Nucleus accumbens (tissue), 56 donors: ENCODE measurements at regions not wholly inside any gene's neighbourhood (a gene's known extent, or its start where the extent isn't known, plus 50 kb on each side); places are given as distances from the start of the nearest gene placed in this dataset.
"Not testable (repeated sequence)": the region's sequence is repeated elsewhere in the genome, so short reads cannot be mapped to it uniquely, and the experiment has no call there.

Source experiments
- DNase-seq, 56 donors: peaks; one replicate each; lab custom pipeline; 2025; lab: John Stamatoyannopoulos, UW

DNA sequence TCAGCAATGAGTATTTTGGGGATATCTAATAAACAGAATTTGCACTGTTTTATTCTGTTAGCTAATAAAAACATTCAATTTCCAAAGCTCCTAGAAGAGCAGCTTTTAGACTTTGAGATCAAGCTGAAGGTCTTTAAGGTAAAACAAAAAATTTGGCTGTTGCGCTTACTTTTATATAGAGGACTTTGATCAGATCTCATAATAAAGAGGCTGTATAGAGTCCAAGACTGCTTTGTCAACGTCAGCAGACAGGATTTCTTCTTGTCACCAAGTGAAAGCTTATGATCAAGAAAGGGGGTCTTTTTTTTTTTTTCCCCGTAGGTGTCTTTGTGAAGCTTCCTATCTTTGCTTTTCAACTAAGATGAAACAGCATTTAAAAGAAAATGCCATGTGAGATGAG lies 556.5 kb upstream of the SLC35B3 start:
- DNase-seq: no peak

DNA sequence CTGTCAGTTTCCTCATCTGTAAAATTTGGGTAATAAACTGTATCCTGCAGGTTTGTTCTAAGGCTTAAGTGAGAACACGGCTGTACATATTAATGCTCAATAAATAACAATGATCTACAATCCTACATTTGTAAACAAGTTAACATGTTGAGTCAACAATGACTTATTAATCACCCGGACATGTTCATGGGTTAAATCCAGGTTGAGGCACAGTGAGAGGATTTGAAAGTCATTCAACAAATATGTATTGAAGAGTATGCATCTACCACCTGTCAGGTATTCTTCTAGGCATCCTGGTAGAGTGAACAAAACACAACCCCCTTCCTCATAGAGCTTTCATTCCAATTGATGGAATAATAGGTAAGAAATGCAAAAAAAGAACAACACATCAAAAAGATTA lies 554.7 kb upstream of the SLC35B3 start:
- DNase-seq: no peak

DNA sequence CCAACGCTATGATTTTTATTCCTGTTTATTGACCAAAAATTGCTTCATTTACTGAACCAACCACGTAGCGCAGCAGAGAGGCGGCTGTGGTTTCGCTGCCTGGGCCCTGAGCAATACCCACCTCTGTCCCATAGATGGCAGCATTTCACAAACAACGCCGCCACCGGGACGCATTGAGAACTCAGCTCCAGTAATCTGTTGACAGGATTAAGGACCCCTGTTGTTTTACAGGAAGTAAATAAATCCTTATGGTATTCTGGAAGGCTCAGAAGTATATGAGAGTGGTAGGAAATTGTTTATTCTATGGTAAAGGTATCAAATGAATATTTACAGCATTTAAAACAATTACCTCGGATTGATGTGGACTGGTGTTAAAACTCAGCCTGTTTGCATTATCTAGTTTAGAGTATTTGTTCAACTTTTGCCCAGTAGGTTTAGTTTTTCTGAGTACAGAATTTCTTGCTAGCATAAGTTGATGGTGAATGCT lies 547.9 kb upstream of the SLC35B3 start:
- peak in 51 of 56 donors; percentile 0 to 73 (median 25) for DNase-seq

DNA sequence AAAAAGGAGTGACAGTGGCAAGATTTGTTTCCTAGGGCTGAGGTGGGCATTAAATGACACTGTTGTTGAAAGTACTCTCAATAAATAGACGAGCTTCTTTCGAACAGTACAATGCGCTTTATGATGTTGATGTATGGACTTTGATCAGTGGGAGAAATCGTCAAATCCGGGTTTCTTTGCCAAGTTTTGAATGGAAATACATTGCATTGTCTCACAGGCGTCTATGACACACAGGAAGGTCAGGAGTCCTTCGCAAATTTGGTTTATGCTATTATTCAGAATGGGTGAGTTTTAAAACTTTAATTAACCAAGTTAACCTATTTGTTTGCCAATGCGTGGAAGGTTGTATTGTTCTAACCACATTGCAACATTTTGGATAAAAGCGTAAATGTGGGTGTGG lies 547.3 kb upstream of the SLC35B3 start:
- DNase-seq: no peak

DNA sequence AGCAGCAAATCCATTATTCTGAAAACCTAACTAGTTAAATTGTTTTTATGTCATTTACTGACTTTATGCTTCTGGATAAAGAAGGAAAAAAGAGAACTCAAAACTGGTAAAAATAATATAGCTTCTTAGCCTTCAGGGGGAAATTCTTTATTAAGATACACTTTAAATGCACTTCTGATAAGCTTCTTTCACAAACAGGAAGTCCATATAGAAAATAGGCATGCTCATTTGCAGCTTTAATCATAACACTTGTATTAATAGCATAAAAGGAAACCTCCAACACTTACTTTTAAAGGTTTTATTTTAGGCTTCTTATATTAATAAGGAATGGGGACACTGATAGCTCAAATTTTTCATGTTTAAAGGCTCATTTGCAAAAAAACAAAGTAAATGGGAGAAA lies 538.0 kb upstream of the SLC35B3 start:
- no peak for DNase-seq

DNA sequence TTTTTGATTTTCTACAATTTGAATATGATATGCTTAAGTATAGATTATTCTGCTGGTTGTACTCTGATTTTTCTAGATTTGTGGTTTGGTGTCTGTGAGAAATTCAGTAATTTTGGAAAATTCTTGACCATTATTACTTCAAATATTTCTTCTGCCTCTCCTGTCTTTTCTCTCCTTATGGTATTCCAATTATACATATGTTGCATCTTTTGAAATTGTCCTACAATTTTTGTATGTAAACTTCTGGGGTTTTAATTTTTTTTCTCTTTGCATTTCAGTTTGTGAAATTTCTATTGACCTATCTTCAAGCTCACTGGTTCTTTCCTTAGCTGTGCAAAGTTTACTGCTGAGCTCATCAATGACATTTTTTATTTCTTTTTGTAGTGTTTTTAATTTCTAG lies 534.4 kb upstream of the SLC35B3 start:
- no peak for DNase-seq

DNA sequence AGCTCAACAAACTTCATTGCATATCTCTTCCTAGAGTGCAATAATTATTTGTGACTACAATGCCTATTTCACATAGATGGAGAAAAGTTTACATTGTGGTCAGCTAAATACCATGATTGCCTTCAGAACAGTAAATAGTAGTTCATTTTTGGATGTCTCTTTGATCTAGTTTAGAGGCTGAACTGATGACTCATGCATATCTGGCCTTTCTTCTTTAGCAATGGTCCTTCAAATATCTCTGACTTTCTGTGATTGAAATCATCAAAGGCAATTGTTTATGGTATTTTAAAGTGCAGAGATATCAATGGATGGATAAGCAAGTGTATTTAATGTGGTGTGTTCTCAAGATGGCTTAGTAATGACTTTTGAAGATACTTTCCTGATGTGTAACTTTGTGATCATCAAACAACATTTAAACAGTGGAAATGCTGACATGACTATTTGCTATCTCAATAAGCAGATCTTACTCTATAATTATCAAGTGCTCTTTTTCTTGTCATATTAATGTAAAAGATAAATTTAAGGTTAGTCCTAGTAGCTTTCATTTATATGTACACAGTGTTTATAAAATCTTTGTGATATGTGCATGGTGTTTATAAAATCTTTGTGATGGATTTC lies 523.7 kb upstream of the SLC35B3 start:
- no peak for DNase-seq

DNA sequence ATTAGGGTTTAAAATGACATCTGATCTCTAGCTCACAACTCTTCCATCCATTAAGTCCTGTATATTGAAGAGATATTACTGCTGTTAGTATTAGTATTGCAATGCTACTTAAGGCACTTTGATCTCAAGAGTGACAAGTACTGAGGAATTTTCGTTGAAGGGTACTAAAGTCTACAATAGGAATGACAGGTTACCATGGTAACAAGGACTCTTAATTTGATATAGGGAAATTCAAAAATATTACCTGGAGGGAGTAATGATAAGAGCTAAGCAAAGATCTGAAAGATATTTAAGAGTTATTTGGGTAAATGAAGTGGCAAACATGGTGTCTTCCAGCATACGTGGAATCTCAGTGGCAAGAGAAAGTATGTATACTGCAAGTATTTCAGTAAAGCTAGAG lies 518.0 kb upstream of the SLC35B3 start:
- DNase-seq: no peak

DNA sequence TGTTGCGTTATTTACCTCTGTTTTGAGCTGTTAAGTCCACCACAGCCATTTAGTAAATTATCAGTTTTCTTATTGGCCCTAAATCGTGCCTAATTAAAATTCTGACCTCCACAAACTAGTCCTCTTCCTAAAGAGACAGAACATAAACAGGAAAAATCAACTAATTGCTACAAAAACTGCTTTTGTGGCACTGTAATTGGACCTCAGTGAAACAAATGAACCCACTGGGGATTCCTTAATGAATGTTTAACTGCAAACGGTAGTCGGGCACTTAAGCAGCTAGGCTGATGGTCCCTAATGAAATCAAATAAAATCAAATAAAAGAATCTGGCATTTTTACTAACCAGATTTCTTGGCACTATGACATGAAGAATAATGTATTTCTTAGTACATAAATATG lies 513.4 kb upstream of the SLC35B3 start:
- no peak for DNase-seq

DNA sequence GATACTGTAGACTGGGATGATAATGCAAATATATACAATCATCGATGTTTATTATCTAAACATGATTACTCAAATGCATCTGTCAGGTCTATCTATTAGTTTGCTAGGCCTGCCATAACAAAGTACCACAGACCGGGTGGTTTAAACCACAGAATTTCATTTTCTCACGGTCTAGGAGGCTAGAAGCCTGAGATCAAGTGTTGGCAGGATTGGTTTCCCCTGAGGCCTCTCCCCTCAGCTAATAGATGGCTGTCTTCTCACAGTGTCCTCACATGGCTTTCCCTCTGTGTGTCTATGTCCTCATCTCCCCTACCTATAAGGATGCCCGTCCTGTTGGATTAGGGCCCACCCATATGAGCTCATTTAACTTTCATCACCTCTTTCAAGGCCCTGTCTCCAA lies 512.6 kb upstream of the SLC35B3 start:
- DNase-seq: no peak

DNA sequence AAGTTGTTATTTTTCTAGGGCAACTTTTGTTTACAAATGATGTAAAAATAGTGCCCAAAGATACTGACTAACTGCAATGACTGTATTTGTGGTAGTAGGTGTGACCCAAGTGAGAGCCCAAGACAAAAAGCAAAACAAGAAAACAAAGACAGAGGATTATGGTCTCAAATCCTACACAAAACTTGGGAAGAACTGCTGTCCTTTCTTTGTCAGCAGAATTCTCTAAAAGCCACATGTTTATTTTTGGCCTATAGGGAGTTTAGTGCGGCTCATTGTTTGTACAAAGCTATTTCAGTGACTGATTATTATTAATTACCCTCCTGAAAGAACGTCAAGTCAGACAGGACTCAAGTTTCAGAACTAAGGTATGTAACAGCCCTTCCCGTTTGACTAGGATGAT lies 509.2 kb upstream of the SLC35B3 start:
- DNase-seq: no peak

DNA sequence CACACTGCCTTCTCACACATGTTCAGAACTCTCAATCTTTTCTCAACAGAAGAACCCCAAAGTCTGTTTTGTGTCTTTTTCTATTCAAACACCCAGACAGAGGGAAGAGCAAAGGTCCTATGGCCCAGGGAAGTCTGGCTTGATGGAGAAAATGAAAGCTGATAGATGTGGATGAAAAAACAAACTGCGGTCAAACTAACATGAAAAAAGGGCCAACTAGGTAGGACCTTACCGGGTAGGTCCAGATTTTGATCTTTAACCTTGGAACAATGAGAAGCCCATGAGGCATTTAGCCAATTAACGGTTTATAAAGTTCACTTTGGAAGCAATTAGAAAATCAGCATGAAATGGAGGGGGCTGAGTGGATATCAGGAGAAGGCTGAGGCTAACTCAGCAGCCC lies 507.7 kb upstream of the SLC35B3 start:
- DNase-seq: no peak

DNA sequence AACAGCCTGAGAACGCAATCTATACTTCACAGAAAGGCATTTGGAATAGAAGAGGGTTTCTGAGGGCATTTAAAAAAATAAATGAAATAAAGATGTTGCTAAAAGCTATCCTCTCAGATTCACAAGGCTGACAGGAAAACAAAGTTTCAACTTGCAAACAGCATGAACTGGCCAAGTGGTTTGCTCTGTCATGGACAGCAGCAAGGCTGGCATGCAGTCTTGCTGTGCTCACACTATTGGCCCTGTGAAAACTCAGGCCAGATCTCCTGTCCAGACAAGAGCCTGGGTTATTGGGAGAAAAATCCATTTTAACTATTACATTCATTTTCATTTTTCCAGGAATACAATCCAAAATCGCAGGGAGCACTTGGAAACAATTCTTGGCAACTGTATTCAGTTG lies 506.2 kb upstream of the SLC35B3 start:
- no peak for DNase-seq

DNA sequence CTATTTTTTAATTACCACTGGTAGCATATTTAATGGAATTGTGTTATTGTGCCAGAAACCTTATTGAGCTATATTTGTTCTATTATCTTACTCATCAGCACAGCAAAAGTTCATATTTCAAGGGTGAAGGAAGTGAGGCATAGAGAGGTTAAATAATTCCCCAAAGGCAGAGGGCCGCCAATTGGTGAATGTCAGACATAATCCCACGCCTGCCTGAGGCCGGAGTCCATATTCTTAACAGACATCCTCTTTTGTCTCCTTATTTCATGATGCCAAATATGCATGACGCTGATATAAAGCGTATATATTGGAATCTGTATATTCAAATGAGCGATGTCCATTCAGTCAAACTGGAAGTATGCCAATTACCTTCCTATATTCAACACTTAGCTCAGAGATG lies 505.0 kb upstream of the SLC35B3 start:
- no peak for DNase-seq

DNA sequence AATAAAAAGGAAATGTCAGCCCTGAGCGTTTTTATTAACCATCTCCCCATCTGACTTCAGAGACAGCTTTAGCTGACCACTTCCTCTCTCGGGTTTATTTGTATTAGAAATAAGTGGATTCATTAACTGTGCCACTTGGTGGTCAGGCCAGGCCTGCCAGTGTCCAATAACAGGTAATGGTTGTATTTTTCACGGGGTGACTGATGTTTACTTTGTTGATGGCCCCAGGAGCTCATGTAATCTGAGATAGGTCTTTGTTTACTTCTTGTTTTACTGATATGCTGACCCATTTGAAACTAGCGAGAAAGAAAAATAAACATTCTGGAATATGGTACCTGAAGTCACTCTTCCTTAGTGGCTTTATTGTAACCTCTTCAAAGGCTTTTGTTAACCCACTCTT lies 504.3 kb upstream of the SLC35B3 start:
- DNase-seq: no peak

DNA sequence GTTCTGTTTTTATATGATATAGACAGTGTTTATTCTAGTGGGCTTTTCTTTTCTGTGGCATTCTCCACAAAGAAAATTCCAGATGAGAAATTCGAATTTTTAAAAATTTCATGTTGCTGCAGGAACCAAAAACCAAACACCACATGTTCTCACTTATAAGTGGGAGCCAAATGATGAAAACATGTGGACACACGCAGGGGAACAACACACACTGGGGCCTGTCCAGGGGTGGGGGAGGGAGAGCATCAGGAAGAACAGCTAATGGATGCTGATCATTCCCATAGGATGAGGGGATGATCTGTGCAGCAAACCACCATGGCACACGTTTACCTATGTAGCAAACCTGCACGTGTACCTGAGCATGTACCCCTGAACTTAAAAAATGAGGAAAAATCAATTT lies 499.0 kb upstream of the SLC35B3 start:
- no peak for DNase-seq

DNA sequence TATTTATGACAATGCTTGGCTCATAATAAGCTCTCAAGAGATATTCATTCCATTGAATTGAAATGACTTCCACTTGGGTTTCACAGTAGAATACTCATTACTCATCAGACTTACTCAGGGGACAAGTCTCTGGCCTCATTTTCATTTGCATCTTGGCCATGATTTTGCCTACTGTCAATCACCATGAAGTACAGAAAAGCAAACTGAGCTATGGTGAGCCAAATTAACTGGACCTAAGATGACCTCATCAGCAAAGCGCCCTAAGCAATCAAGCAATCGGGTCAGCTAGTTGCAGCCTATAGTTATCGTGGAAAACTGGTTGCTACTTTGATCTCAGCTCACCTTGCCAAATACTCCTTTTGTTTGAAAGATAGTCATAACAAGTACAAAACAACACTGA lies 494.7 kb upstream of the SLC35B3 start:
- DNase-seq: no peak

DNA sequence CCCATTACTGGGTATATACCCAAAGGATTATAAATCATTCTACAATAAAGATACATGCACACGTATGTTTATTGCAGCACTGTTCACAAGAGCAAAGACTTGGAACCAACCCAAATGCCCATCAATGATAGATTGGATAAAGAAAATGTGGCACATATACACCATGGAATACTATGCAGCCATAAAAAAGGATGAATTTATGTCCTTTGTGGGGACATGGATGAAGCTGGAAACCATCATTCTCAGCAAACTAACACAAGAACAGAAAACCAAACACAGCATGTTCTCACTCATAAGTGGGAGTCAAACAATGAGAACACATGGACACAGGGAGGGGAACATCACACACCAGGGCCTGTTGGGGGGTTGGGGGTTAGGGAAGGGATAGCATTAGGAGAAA lies 484.9 kb upstream of the SLC35B3 start:
- DNase-seq: not testable (repeated sequence)

DNA sequence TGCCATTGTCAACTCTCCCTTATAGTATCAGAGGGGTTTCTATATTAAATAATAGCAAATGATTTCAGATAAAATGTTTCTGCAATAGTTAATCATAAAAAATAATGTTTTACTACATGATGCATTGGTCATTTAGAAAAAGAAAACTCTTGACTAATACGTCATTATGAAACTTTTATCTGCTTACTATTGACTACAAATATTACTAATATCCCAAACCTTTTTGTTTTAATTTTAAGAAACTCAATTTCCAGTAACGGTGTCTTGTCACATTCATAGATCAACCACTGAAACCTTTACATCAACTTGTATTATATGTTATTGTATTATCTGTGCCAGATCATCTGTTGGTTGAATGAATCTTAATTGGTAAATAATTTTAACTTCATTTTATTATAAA lies 482.9 kb upstream of the SLC35B3 start:
- no peak for DNase-seq

DNA sequence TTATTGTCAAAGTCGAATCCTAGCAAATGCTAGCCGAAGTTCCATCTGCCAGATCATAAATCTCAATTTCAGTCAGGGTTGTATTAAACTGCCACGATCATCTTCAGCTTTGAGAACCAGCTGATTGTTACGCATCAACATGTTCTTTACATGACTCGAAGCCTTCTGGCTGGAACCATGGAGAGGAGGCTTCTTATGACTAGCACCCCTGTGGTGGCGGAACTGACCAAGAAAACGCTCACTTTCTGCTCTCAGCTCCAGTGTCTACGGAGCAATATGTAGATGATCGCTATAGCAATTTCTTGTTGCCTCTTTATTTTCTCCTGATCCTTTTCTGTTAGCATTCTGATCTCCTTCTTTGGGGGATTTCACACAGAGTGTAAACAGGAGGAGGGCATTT lies 479.4 kb upstream of the SLC35B3 start:
- DNase-seq: no peak

DNA sequence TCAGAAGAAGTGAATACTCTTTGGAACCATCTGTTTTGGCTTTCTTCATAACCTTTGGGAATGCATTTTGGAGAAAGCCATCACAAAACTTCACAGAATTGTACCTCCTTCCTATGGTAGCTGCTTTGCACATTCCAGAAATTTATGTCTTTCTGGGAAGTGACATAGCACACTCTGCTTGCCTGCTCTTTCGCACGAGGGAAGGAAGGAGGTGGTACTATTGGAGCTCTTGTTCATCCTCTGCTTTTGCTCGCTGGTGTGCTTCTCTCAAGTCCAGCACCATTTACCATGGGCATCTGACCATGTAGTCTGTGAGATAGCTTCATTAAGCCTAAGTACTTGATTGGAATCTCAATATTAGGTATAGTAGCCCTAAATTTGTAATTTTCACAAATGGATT lies 473.3 kb upstream of the SLC35B3 start:
- no peak for DNase-seq

DNA sequence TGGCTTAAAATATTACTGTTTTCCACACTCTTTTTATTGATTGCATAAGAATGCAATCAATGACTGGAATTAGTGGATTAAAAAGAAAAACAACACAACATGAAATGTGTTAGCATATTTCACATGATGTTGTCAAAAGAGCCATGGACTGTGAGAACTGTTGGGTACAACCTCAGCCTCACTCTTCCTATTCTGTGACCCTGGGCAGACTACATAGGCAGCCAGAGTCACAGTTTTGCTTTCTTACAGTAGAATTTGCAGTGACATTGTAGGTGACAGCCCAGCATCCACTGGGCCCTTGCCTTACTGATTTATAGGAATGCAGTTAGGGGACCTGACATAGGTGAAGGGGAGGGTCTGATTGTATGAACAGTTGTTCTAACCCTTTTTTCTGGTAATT lies 471.4 kb upstream of the SLC35B3 start:
- no peak for DNase-seq

DNA sequence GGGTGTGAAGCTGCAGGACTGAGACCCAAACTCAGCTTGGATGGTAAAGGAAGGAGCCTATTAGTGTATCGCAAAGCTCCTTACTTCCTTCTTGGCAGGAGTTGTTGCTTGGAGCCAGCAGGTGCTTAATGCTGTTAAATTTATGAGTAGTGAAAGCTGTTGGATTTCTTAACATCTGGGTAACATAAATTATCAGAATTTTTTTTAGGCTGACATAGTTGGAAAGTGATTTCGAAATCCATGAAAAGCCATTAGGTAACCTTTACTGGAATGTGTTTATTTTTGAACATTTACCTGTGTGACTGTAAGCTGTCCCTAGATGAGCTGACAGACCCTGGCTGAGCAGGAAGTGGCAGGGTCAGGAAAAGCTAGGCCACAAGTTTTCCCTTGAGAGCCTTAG lies 470.4 kb upstream of the SLC35B3 start:
- DNase-seq: no peak
